ENCODE measurements at regions not wholly inside any gene's neighbourhood (a gene's known extent, or its start where the extent isn't known, plus 50 kb on each side); places are given as distances from the start of the nearest gene placed in this dataset.

DNA sequence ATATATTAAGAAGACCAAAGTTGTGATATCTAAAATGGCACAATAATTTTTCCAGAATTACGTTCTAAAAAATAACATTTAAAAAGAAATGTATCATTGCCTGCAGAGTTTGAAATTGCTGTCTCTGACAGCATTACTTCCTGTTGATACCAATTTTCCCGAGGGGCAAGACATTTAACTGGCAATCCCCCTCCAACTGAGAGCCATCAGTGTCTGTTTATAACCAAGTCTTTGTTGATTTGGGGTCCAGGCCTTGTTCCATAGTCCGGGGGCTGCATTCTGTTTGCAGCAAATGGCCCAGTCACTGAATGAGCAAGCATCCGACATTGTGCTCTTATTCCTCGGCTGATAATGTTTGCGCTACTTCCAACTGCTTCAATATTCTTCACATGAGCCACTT is 231.5 kb downstream of the NAF1 start:
- no peak for TF ChIP-seq POLR2A (IDR thresholded peaks at IDR 0.05)
- TF ChIP-seq, protein P1, sequence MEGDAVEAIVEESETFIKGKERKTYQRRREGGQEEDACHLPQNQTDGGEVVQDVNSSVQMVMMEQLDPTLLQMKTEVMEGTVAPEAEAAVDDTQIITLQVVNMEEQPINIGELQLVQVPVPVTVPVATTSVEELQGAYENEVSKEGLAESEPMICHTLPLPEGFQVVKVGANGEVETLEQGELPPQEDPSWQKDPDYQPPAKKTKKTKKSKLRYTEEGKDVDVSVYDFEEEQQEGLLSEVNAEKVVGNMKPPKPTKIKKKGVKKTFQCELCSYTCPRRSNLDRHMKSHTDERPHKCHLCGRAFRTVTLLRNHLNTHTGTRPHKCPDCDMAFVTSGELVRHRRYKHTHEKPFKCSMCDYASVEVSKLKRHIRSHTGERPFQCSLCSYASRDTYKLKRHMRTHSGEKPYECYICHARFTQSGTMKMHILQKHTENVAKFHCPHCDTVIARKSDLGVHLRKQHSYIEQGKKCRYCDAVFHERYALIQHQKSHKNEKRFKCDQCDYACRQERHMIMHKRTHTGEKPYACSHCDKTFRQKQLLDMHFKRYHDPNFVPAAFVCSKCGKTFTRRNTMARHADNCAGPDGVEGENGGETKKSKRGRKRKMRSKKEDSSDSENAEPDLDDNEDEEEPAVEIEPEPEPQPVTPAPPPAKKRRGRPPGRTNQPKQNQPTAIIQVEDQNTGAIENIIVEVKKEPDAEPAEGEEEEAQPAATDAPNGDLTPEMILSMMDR (IDR thresholded peaks at IDR 0.05), result no peak
- H3K27ac ChIP-seq, result no peak overlapping the region
- no peak for DNase-seq
- no peaks in the 10 kb centered on the region for H3K9me3 ChIP-seq
- intact Hi-C loops (cut with DNase I), result no loop called here
- H3K4me1 ChIP-seq, result no peaks in the 10 kb centered on the region
- H3K27me3 ChIP-seq, result no peaks in the 10 kb centered on the region
- WGBS, 2 donors, result 79 to 80% methylated on average over 6 of the region's 6 CpGs
- no peak overlapping the region for H3K4me3 ChIP-seq (replicated peaks in 1 of 3)
- no peaks in the 10 kb centered on the region for H3K36me3 ChIP-seq

DNA sequence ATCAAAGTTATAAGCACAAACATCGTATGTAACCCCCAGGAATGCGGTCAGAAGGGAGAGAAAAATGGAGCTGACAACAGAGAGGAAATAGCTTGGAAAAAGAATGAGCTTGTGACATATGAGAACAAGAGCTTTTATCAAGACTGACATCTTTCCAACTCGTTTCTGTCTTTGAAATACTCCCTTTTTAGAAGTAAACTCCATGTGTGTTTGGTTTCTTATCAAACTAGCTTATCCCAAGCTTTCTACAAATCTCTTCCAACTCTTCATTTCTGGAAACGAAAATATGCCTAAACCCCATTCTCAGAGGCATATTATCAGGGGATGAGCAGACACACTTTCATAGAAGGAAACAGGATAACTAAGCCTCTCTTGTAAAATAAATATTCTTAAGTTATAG is 235.4 kb downstream of the NAF1 start:
- no peak overlapping the region for H3K4me3 ChIP-seq (replicated peaks in 1 of 3)
- intact Hi-C loops (cut with DNase I), result no loop called here
- 38 to 44% methylated on average over 4 of the region's 4 CpGs for WGBS, 2 donors

DNA sequence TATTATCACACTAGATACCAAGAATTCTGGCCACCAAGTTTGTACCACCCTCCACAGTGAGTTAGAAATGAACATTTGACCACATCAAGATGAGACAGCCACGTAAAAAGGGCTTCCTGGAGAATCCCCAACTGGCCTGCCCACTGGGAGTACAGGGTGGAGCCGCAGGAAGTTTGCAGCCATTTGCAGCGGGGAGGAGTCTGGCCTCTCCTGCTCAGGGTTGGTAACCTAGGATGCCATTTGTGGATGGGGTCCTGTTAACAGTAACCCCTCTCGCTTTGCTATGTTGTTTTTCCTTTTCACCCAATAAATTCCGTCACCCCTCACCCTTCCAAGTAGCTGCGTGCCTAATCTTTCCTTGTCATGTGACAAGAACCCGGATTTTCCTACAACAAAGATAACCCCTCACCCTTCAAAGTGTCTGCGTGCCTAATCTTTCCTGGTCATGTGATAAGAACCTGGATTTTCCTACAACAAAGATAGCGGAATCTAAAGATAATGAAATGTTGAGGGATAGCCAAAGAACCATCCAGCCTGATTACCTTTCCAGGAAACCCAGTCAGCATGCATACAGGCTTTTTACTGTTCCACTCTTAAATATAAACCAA is 245.4 kb downstream of the NAF1 start:
- no peaks in the 10 kb centered on the region for H3K9me3 ChIP-seq
- H3K27me3 ChIP-seq, result no peaks in the 10 kb centered on the region
- intact Hi-C loops (cut with DNase I), result no loop called here
- no peak for TF ChIP-seq POLR2A (IDR thresholded peaks at IDR 0.05)
- TF ChIP-seq, protein P1 (IDR thresholded peaks at IDR 0.05), result no peak
- H3K4me1 ChIP-seq, result no peaks in the 10 kb centered on the region
- no peak overlapping the region for H3K4me3 ChIP-seq (replicated peaks in 1 of 3)
- WGBS, 2 donors, result 76 to 85% methylated on average over 9 of the region's 9 CpGs
- H3K36me3 ChIP-seq, result no peaks in the 10 kb centered on the region
- no peak overlapping the region for H3K27ac ChIP-seq
- no peak for DNase-seq

More for the DNA sequence above, 235.4 kb downstream of the NAF1 start:
- H3K27me3 ChIP-seq, result no peaks in the 10 kb centered on the region
- no peaks in the 10 kb centered on the region for H3K9me3 ChIP-seq
- no peak overlapping the region for H3K27ac ChIP-seq
- no peaks in the 10 kb centered on the region for H3K36me3 ChIP-seq
- TF ChIP-seq, protein P1 (IDR thresholded peaks at IDR 0.05), result no peak
- no peak for TF ChIP-seq POLR2A (IDR thresholded peaks at IDR 0.05)
- H3K4me1 ChIP-seq, result no peaks in the 10 kb centered on the region
- no peak for DNase-seq

DNA sequence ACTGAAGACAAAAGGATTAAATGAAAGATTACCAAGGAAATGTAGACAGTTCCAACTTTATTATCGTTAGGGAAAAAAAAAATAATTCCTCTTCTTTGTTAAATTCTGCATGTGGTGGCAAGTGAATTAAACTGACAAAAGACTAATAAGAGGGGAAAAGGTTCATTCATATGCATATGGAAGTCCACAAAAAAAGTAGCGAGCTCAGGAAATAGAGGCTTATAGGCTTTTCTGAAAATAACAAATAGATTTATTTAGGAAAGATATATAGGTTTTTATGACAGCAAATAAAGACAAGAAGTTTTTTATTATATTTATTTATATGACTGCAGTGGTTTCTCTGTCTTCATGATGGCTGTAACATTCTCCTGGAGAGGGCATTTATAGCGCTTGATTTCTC is 246.0 kb downstream of the NAF1 start:
- no peak for DNase-seq
- H3K4me3 ChIP-seq (replicated peaks in 1 of 3), result no peak overlapping the region
- H3K27me3 ChIP-seq, result no peaks in the 10 kb centered on the region
- no peak overlapping the region for H3K27ac ChIP-seq
- H3K4me1 ChIP-seq, result no peaks in the 10 kb centered on the region
- TF ChIP-seq, protein P1 (IDR thresholded peaks at IDR 0.05), result no peak
- no peak for TF ChIP-seq POLR2A (IDR thresholded peaks at IDR 0.05)
- WGBS, 2 donors, result 74 to 78% methylated on average over 3 of the region's 3 CpGs
- no peaks in the 10 kb centered on the region for H3K9me3 ChIP-seq
- intact Hi-C loops (cut with DNase I), result no loop called here
- H3K36me3 ChIP-seq, result no peaks in the 10 kb centered on the region

DNA sequence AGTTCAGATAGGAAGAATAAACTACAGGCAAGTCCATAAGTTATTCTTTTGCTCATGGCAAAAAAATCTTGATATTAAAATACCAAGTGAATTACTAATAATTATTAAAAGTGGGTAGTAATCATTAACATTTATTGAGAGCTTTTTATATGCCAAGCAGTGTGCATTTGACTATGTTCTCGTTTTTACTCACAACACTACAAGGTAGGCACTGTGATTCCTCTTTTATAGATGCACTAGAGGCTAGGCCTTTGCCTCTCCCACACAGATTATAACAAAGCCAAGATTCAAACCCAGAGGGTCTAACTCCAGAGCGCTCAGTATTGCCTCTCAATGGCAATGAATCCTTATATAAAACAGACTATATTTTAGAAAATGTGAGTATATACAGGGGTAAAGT is 254.2 kb downstream of the NAF1 start:
- no peak for DNase-seq
- Histone ChIP-seq H3K36me3 (no peaks in the 10 kb centered on the region), H3K4me3 (replicated peaks in 1 of 3) (no peak overlapping the region), H3K27ac (no peak overlapping the region), H3K27me3 (no peaks in the 10 kb centered on the region), H3K9me3 (no peaks in the 10 kb centered on the region), H3K4me1 (no peaks in the 10 kb centered on the region)
- WGBS, 2 donors, result 82 to 87% methylated on average over 2 of the region's 2 CpGs
- TF ChIP-seq, protein P1 (IDR thresholded peaks at IDR 0.05), result no peak
- no peak for TF ChIP-seq POLR2A (IDR thresholded peaks at IDR 0.05)
- intact Hi-C loops (cut with DNase I), result no loop called here
